Heart left ventricle (tissue), 13 donors: ENCODE measurements at regions not wholly inside any gene's neighbourhood (a gene's known extent, or its start where the extent isn't known, plus 50 kb on each side); places are given as distances from the start of the nearest gene placed in this dataset.

ENCODE experiments used
- POLR2A ChIP-seq, 2 donors: fragments of 450-650 bp; IDR thresholded peaks; one replicate each; pipeline ENCODE4 v1.6.1; 2017; ENCODE audit warnings: antibody characterized with exemption in 2 of 2, mild to moderate bottlenecking in 2 of 2, moderate library complexity in 2 of 2
- TF ChIP-seq, protein P1 (sequence below), 12 donors: fragments of 200-600 bp; sonication (generic) in 4 of 12; IDR thresholded peaks; one replicate each; pipeline versions ENCODE4 v1.5.0 to v1.8.0; 2018 to 2022; ENCODE audit warnings: antibody characterized with exemption in 12 of 12, mild to moderate bottlenecking in 5 of 12
- donor health status: ischemic (EF 13 %, LVEDD 7.1; RV severe dilation, severe dysfunction).
- donor health status: DM: no; HTN: yes; CAD: no.
- donor health status: DM: no; HTN: no; CAD: no.
- donor health status: ischemic (EF 25% LVEDD 6.9; RV normal size, moderate dysfunction).
- donor health status: ischemic (EF 25% LVEDD 5.7; RV mildly dilated, moderate dysfunction).
- donor health status: ischemic (EF 35%, LVEDD 5.7; RV mildly dilated, moderate dysfunction).
- donor health status: nonischemic (EF 11% LVEDD 7.7; RV severe dilation, severe dysfunction).
- donor health status: DM: yes; HTN: yes; CAD: no.
- donor health status: PGD.
- donor health status: ischemic (EF 29% LVEDD 5.4; RV normal size, mild dysfunction).
- donor health status: nonischemic (EF 23%, LVEDD 6.1; RV moderate dilation, normal function).

DNA sequence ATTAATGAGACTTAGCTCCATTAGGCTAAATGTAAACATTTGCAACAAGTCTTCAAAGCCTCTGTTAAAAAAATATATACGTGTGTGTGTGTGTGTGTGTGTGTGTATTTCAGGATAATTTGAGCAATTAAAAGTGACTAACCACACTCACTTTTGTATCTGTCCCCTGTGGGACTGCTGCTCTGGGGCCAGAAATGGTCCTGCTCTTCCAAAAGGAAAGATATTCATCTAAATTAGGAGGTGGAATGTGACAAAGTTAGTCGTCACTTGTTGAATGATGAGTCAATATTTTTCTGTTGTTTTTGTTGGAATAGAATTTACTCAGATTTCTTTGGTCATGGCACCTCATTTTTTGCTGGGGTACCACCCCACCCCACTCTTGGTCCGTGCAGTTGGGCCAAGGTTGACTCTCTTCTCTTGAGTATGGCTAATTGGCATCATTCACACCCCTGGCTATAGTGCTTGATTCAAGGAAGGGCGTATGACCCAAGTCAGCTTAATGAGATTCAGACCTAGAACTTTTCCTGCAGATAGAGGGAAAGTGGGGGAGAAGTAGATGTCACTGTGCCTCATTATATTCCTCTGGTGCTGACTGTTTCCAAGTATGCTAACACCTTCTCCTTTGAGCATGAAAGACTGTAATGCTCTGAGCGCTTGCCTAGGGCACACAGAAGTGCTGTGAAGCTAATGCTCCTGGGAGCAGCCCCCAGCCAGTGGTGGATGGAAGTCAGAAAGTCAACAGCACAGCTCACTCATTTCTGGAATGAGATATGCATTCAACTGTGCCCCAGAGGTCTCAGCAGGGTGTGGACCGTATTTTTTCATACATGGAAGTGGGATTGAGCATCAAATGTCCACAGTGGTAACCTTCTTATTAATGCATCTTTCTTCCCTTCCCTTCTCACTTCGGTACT, 577.0 kb upstream of the TBX3 start:
- TF ChIP-seq, protein P1, sequence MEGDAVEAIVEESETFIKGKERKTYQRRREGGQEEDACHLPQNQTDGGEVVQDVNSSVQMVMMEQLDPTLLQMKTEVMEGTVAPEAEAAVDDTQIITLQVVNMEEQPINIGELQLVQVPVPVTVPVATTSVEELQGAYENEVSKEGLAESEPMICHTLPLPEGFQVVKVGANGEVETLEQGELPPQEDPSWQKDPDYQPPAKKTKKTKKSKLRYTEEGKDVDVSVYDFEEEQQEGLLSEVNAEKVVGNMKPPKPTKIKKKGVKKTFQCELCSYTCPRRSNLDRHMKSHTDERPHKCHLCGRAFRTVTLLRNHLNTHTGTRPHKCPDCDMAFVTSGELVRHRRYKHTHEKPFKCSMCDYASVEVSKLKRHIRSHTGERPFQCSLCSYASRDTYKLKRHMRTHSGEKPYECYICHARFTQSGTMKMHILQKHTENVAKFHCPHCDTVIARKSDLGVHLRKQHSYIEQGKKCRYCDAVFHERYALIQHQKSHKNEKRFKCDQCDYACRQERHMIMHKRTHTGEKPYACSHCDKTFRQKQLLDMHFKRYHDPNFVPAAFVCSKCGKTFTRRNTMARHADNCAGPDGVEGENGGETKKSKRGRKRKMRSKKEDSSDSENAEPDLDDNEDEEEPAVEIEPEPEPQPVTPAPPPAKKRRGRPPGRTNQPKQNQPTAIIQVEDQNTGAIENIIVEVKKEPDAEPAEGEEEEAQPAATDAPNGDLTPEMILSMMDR (IDR thresholded peaks at IDR 0.05), result no peak
- no peak for TF ChIP-seq POLR2A (IDR thresholded peaks at IDR 0.05)
